H1 (cell line): ENCODE measurements at regions not wholly inside any gene's neighbourhood (a gene's known extent, or its start where the extent isn't known, plus 50 kb on each side); places are given as distances from the start of the nearest gene placed in this dataset.

Experiments used
- CREB1 ChIP-seq: IDR thresholded peaks from 2 replicates; pipeline ENCODE4 v1.6.1; 2012; ENCODE audit warnings: inconsistent platforms
- E2F6 ChIP-seq: IDR thresholded peaks from 2 replicates; pipeline ENCODE4 v1.6.1; 2012; ENCODE audit warnings: inconsistent platforms
- EGR1 ChIP-seq: IDR thresholded peaks from 2 replicates; pipeline ENCODE4 v1.6.1; 2011; ENCODE audit warnings: low read depth, low read length, borderline replicate concordance
- NANOG ChIP-seq: IDR thresholded peaks from 2 replicates; pipeline ENCODE4 v1.6.1; 2011; ENCODE audit warnings: low read length, low read depth, mild to moderate bottlenecking, inconsistent platforms; ENCODE audit not compliant: insufficient read depth, poor library complexity, severe bottlenecking
- SIX5 ChIP-seq: IDR thresholded peaks from 2 replicates; pipeline ENCODE4 v1.6.1; 2011; ENCODE audit warnings: mild to moderate bottlenecking, low read depth, low read length
- SRF ChIP-seq: IDR thresholded peaks from 2 replicates; pipeline ENCODE4 v1.6.1; 2011; ENCODE audit warnings: mild to moderate bottlenecking, low read depth, low read length, moderate library complexity
- SUZ12 ChIP-seq: fragments of 200-600 bp; sonication (generic); IDR thresholded peaks from 2 replicates; pipeline ENCODE4 v1.6.1; 2012; ENCODE audit warnings: mild to moderate bottlenecking, inconsistent platforms, low read length, moderate library complexity, mixed read lengths
- TAF1 ChIP-seq: IDR thresholded peaks from 2 replicates; pipeline ENCODE4 v1.6.1; 2011; ENCODE audit warnings: mild to moderate bottlenecking, low read depth, low read length
- TF ChIP-seq, protein P1 (sequence below): IDR thresholded peaks from 2 replicates; pipeline ENCODE4 v1.6.1; 2011; ENCODE audit warnings: low read depth, mild to moderate bottlenecking, low read length; ENCODE audit not compliant: insufficient read depth
- TF ChIP-seq, protein P2 (sequence below): fragments of 300-600 bp; sonication (generic); IDR thresholded peaks from 2 replicates; pipeline ENCODE4 v1.7.1; 2012; ENCODE audit warnings: low read length, moderate library complexity, mild to moderate bottlenecking, inconsistent platforms; ENCODE audit not compliant: insufficient replicate concordance

DNA sequence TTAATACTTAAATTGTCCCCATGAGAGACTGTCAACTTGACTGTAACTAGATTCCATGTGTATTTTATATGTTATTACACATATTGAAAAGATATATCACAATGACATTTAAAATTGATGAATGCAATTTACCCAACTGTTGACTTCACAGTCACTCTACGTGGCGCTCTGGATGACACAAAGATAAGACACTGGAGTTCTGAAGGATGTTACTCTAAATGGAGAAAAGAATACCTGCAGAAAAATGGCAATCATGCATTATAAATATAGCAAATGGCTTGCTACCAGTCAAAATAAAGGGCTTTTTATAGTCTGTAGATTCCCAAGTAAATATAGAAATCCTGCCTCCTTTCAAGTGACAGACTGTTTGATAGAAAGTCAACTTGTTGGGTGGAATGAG lies 143.6 kb upstream of the KLF6 start (continued):
- TF ChIP-seq SRF (no peak), SIX5 (no peak), NANOG (no peak), TAF1 (no peak), E2F6 (no peak), EGR1 (no peak), CREB1 (no peak), SUZ12 (no peak)
- TF ChIP-seq, protein P1, sequence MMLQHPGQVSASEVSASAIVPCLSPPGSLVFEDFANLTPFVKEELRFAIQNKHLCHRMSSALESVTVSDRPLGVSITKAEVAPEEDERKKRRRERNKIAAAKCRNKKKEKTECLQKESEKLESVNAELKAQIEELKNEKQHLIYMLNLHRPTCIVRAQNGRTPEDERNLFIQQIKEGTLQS = no peak
- TF ChIP-seq, protein P2, sequence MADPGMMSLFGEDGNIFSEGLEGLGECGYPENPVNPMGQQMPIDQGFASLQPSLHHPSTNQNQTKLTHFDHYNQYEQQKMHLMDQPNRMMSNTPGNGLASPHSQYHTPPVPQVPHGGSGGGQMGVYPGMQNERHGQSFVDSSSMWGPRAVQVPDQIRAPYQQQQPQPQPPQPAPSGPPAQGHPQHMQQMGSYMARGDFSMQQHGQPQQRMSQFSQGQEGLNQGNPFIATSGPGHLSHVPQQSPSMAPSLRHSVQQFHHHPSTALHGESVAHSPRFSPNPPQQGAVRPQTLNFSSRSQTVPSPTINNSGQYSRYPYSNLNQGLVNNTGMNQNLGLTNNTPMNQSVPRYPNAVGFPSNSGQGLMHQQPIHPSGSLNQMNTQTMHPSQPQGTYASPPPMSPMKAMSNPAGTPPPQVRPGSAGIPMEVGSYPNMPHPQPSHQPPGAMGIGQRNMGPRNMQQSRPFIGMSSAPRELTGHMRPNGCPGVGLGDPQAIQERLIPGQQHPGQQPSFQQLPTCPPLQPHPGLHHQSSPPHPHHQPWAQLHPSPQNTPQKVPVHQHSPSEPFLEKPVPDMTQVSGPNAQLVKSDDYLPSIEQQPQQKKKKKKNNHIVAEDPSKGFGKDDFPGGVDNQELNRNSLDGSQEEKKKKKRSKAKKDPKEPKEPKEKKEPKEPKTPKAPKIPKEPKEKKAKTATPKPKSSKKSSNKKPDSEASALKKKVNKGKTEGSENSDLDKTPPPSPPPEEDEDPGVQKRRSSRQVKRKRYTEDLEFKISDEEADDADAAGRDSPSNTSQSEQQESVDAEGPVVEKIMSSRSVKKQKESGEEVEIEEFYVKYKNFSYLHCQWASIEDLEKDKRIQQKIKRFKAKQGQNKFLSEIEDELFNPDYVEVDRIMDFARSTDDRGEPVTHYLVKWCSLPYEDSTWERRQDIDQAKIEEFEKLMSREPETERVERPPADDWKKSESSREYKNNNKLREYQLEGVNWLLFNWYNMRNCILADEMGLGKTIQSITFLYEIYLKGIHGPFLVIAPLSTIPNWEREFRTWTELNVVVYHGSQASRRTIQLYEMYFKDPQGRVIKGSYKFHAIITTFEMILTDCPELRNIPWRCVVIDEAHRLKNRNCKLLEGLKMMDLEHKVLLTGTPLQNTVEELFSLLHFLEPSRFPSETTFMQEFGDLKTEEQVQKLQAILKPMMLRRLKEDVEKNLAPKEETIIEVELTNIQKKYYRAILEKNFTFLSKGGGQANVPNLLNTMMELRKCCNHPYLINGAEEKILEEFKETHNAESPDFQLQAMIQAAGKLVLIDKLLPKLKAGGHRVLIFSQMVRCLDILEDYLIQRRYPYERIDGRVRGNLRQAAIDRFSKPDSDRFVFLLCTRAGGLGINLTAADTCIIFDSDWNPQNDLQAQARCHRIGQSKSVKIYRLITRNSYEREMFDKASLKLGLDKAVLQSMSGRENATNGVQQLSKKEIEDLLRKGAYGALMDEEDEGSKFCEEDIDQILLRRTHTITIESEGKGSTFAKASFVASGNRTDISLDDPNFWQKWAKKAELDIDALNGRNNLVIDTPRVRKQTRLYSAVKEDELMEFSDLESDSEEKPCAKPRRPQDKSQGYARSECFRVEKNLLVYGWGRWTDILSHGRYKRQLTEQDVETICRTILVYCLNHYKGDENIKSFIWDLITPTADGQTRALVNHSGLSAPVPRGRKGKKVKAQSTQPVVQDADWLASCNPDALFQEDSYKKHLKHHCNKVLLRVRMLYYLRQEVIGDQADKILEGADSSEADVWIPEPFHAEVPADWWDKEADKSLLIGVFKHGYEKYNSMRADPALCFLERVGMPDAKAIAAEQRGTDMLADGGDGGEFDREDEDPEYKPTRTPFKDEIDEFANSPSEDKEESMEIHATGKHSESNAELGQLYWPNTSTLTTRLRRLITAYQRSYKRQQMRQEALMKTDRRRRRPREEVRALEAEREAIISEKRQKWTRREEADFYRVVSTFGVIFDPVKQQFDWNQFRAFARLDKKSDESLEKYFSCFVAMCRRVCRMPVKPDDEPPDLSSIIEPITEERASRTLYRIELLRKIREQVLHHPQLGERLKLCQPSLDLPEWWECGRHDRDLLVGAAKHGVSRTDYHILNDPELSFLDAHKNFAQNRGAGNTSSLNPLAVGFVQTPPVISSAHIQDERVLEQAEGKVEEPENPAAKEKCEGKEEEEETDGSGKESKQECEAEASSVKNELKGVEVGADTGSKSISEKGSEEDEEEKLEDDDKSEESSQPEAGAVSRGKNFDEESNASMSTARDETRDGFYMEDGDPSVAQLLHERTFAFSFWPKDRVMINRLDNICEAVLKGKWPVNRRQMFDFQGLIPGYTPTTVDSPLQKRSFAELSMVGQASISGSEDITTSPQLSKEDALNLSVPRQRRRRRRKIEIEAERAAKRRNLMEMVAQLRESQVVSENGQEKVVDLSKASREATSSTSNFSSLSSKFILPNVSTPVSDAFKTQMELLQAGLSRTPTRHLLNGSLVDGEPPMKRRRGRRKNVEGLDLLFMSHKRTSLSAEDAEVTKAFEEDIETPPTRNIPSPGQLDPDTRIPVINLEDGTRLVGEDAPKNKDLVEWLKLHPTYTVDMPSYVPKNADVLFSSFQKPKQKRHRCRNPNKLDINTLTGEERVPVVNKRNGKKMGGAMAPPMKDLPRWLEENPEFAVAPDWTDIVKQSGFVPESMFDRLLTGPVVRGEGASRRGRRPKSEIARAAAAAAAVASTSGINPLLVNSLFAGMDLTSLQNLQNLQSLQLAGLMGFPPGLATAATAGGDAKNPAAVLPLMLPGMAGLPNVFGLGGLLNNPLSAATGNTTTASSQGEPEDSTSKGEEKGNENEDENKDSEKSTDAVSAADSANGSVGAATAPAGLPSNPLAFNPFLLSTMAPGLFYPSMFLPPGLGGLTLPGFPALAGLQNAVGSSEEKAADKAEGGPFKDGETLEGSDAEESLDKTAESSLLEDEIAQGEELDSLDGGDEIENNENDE = no peak
- TF ChIP-seq, all 59 proteins: peak for 0
